ENCODE measurements at regions not wholly inside any gene's neighbourhood (a gene's known extent, or its start where the extent isn't known, plus 50 kb on each side); places are given as distances from the start of the nearest gene placed in this dataset.

- BruUV-seq (replicated peaks): no TSS peak
- in situ Hi-C loops (cut with MboI; ENCODE audit: low sequenced_read_pairs): no loop called here
Measured at GRCh38 chr1:117694543-117694942, 88.7 kb downstream of the TENT5C start.

More at GRCh38 chr1:117694543-117694942, 88.7 kb downstream of the TENT5C start:
- peak overlapping the region; percentile 21; the same call in 1 of the 2 replicates for H4K5ac ChIP-seq (ENCODE audit: low read depth, low read length)
- H4K8ac ChIP-seq (ENCODE audit: low read depth in 2 of 2, low read length in 2 of 2): 0 out of 4 replicates have a peak overlapping the region, but pooled peaks of 1 of the 2 experiments have one; percentile 8
- no peak overlapping the region for H3K14ac ChIP-seq (replicated peaks; ENCODE audit: low read depth, low read length)
- intact Hi-C loops (cut with micrococcal nuclease): no loop called here
- dilution Hi-C loops (cut with HindIII; ENCODE audit: low sequenced_read_pairs, unreplicated experiment): no loop called here
- WGBS, 2 experiments (ENCODE audit: extremely low coverage in 2 of 2, insufficient read length in 1 of 2): no CpG with 5 or more reads among the region's 3 CpGs
- no peaks in the 10 kb centered on the region for H3K9me3 ChIP-seq (ENCODE audit: control insufficient read depth, insufficient read depth, low read length)
- no peak overlapping the region for H3K56ac ChIP-seq (ENCODE audit: extremely low read depth, insufficient read depth, low read length)
- no peak overlapping the region for H3K23ac ChIP-seq (ENCODE audit: low read depth, low read length)
- no peak overlapping the region for H2BK15ac ChIP-seq (ENCODE audit: low read depth, low read length)
- no peak overlapping the region for H4K91ac ChIP-seq (ENCODE audit: insufficient read depth, low read depth, low read length)
- H3K79me1 ChIP-seq (ENCODE audit: low read depth in 1 of 2, low read length in 2 of 2): peaks cover 0 to 5% of the 10 kb centered on the region in 2 experiments; a peak in 1 of 4 replicates
- H3K36me3 ChIP-seq (ENCODE audit: control insufficient read depth, insufficient read depth, low read length): no peaks in the 10 kb centered on the region
- H3K9ac ChIP-seq (ENCODE audit: low read depth, low read length): no peak overlapping the region
- H2AK5ac ChIP-seq (ENCODE audit: low read depth, low read length): 0 out of 2 replicates have a peak overlapping the region, but pooled peaks have one; percentile 15
- POLR2A ChIA-PET (ENCODE audit: unreplicated experiment): no interaction called here
- H3K9me1 ChIP-seq (ENCODE audit: insufficient read depth, low read length): peaks cover 14% of the 10 kb centered on the region
- no peak overlapping the region for H2BK5ac ChIP-seq (ENCODE audit: low read depth, low read length, poor library complexity, severe bottlenecking)
- peak overlapping the region; percentile 41; the same call in 1 of the 2 replicates for H2BK120ac ChIP-seq (ENCODE audit: low read depth, low read length)
- no peak overlapping the region for H3K4me3 ChIP-seq (ENCODE audit: insufficient read depth, low read depth, low read length)
- ATAC-seq (ENCODE audit: low read depth): no peak
- H3K18ac ChIP-seq (ENCODE audit: low read depth, low read length): no peak overlapping the region; the same call in 1 of the 2 replicates
- H3K4ac ChIP-seq (ENCODE audit: low read depth, low read length): no peak overlapping the region
- H2AFZ ChIP-seq (replicated peaks; ENCODE audit: low read length, poor library complexity): no peak overlapping the region
- peaks cover 21% of the 10 kb centered on the region for H3K4me1 ChIP-seq (ENCODE audit: control insufficient read depth, insufficient read depth, low read length)
- H2AK9ac ChIP-seq (replicated peaks; ENCODE audit: low read depth, low read length, poor library complexity): no peak overlapping the region
- peak overlapping the region; percentile 38; the same call in 1 of the 2 replicates for H2BK20ac ChIP-seq (ENCODE audit: low read depth, low read length)
- no peaks in the 10 kb centered on the region for H3K27me3 ChIP-seq (ENCODE audit: control insufficient read depth, insufficient read depth, low read length)
- H4K20me1 ChIP-seq (ENCODE audit: insufficient read depth, low read length): peaks cover 3% of the 10 kb centered on the region; the same call in 1 of the 2 replicates
- no peak overlapping the region for H3K4me2 ChIP-seq (ENCODE audit: low read depth, low read length)
- TF ChIP-seq RFX5 (IDR thresholded peaks at IDR 0.05; ENCODE audit: low read depth, low read length) (no peak), ELK1 (IDR thresholded peaks at IDR 0.05; ENCODE audit: borderline replicate concordance, low read depth, low read length) (no peak), USF2 (IDR thresholded peaks at IDR 0.05; ENCODE audit: low read depth, low read length) (no peak), NFE2L2 (IDR thresholded peaks at IDR 0.05; ENCODE audit: low read depth, low read length) (no peak), FOS (IDR thresholded peaks at IDR 0.05; ENCODE audit: low read depth, low read length) (no peak), RAD21 (IDR thresholded peaks at IDR 0.05; ENCODE audit: low read length) (no peak), CTCF (conservative IDR thresholded peaks at IDR 0.05; ENCODE audit: low read depth, low read length) (no peak), MXI1 (IDR thresholded peaks at IDR 0.05; ENCODE audit: borderline replicate concordance, low read depth, low read length) (no peak), CEBPB (IDR thresholded peaks at IDR 0.05; ENCODE audit: low read depth, low read length) (no peak), CHD1 (IDR thresholded peaks at IDR 0.05; ENCODE audit: low read depth, low read length) (no peak), SMC3 (IDR thresholded peaks at IDR 0.05; ENCODE audit: low read depth, low read length) (no peak), RCOR1 (IDR thresholded peaks at IDR 0.05; ENCODE audit: insufficient replicate concordance, low read length) (no peak), POLR2A (IDR thresholded peaks at IDR 0.05; ENCODE audit: low read depth, low read length) (no peak), MAFK (IDR thresholded peaks at IDR 0.05; ENCODE audit: low read depth, low read length) (no peak), MAZ (IDR thresholded peaks at IDR 0.05; ENCODE audit: borderline replicate concordance, low read depth, low read length) (no peak), BHLHE40 (IDR thresholded peaks at IDR 0.05; ENCODE audit: low read depth, low read length) (no peak)
- no peak overlapping the region for H3K27ac ChIP-seq (ENCODE audit: insufficient read depth, low read length)
- DNase-seq: no peak
- CTCF ChIA-PET: interaction anchor here (0.6 kb wide), 2 partner anchors 23 to 140 kb away, joined by 3 to 4 read pairs; no protein-coding TSS in a partner anchor

Measured in IMR-90 (cell line).